DOHH2 (cell line): ENCODE measurements at regions not wholly inside any gene's neighbourhood (a gene's known extent, or its start where the extent isn't known, plus 50 kb on each side); places are given as distances from the start of the nearest gene placed in this dataset.

Source experiments
- H3F3A ChIP-seq: fragments of 200-600 bp; sonication (generic), shearing (Covaris generic); 2 replicates; pipeline ENCODE4 v1.6.0; 2016; ENCODE audit warnings: antibody characterized with exemption, mild to moderate bottlenecking; ENCODE audit not compliant: control insufficient read depth, insufficient read depth
- H3K27ac ChIP-seq: fragments of 200-600 bp; sonication (generic); 2 replicates; pipeline ENCODE4 v1.5.1; 2014; ENCODE audit warnings: low read depth, mild to moderate bottlenecking, low read length, moderate library complexity
- H3K27me3 ChIP-seq: fragments of 200-600 bp; sonication (generic); 2 replicates; pipeline ENCODE4 v1.6.1; 2014; ENCODE audit warnings: mild to moderate bottlenecking, low read length, mixed read lengths; ENCODE audit not compliant: control insufficient read depth
- H3K36me3 ChIP-seq: fragments of 200-600 bp; sonication (generic); 2 replicates; pipeline ENCODE4 v1.6.1; 2014; ENCODE audit warnings: mild to moderate bottlenecking, low read length, moderate library complexity, mixed read lengths; ENCODE audit not compliant: control insufficient read depth
- H3K4me1 ChIP-seq: fragments of 200-600 bp; sonication (generic); 2 replicates; pipeline ENCODE4 v1.6.1; 2014; ENCODE audit warnings: mild to moderate bottlenecking, low read length, mixed read lengths; ENCODE audit not compliant: control insufficient read depth
- H3K4me2 ChIP-seq: fragments of 200-600 bp; sonication (generic); 2 replicates; pipeline ENCODE4 v1.6.0; 2014; ENCODE audit warnings: mild to moderate bottlenecking, low read length, moderate library complexity
- H3K4me3 ChIP-seq: fragments of 200-600 bp; sonication (generic); 2 replicates; pipeline ENCODE4 v1.5.1; 2014; ENCODE audit warnings: mild to moderate bottlenecking, low read length, mixed read lengths
- H3K79me2 ChIP-seq: fragments of 200-600 bp; sonication (generic); 2 replicates; pipeline ENCODE4 v1.6.1; 2014; ENCODE audit warnings: mild to moderate bottlenecking, low read length, mixed read lengths; ENCODE audit not compliant: control insufficient read depth
- H3K9me2 ChIP-seq: fragments of 200-600 bp; sonication (generic); replicated peaks from 2 replicates; pipeline ENCODE4 v1.6.1; 2014; ENCODE audit warnings: mild to moderate bottlenecking, low read length, mixed read lengths; ENCODE audit not compliant: control insufficient read depth
- H3K9me3 ChIP-seq: fragments of 200-600 bp; sonication (generic); 2 replicates; pipeline ENCODE4 v1.6.1; 2014; ENCODE audit warnings: antibody characterized with exemption, low read length, mixed read lengths; ENCODE audit not compliant: control insufficient read depth, insufficient read depth
- H4K20me1 ChIP-seq: fragments of 200-600 bp; sonication (generic); 2 replicates; pipeline ENCODE4 v1.6.0; 2014; ENCODE audit warnings: low read depth, mild to moderate bottlenecking, antibody characterized with exemption, low read length, moderate library complexity; ENCODE audit not compliant: control insufficient read depth, insufficient read depth
- EZH2phosphoT487 ChIP-seq: fragments of 200-600 bp; sonication (generic); IDR thresholded peaks from 2 replicates; pipeline ENCODE4 v1.6.1; 2017; ENCODE audit warnings: borderline replicate concordance, mild to moderate bottlenecking, antibody characterized with exemption, low read length, moderate library complexity, mixed read lengths
- TF ChIP-seq, protein P1 (sequence below): fragments of 200-600 bp; sonication (generic); IDR thresholded peaks from one replicate; pipeline ENCODE4 v1.5.1; 2014; ENCODE audit warnings: antibody characterized with exemption, mild to moderate bottlenecking, low read depth, low read length; ENCODE audit not compliant: poor library complexity, severe bottlenecking

DNA sequence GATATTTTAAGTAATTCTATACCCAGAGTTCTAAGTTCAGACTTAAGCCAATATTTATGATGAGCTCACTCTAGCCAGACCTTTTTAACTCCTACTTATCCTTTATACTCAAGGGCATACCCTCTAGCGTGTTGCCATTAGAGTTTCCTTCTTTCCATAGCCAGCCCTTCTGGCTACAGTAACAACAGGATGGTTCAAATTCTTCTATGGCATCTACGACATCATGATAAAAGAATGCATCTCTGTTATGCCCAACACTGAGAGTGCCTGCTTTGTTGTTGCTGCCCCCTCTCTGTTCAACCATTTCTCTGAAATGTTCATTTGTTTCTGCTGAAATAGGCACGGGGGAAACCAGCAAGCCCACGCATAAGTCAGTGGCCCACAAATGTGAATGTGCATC is 104.5 kb downstream of the UBE2NL start:
- TF ChIP-seq, protein P1, sequence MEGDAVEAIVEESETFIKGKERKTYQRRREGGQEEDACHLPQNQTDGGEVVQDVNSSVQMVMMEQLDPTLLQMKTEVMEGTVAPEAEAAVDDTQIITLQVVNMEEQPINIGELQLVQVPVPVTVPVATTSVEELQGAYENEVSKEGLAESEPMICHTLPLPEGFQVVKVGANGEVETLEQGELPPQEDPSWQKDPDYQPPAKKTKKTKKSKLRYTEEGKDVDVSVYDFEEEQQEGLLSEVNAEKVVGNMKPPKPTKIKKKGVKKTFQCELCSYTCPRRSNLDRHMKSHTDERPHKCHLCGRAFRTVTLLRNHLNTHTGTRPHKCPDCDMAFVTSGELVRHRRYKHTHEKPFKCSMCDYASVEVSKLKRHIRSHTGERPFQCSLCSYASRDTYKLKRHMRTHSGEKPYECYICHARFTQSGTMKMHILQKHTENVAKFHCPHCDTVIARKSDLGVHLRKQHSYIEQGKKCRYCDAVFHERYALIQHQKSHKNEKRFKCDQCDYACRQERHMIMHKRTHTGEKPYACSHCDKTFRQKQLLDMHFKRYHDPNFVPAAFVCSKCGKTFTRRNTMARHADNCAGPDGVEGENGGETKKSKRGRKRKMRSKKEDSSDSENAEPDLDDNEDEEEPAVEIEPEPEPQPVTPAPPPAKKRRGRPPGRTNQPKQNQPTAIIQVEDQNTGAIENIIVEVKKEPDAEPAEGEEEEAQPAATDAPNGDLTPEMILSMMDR: no peak
- TF ChIP-seq EZH2phosphoT487: no peak
- Histone ChIP-seq H3K9me3 (no peaks in the 10 kb centered on the region), H3K4me3 (no peak overlapping the region), H3K27ac (no peak overlapping the region), H3K36me3 (no peaks in the 10 kb centered on the region), H3K9me2 (no peaks in the 10 kb centered on the region), H4K20me1 (no peaks in the 10 kb centered on the region), H3K4me1 (no peaks in the 10 kb centered on the region), H3K27me3 (no peaks in the 10 kb centered on the region), H3K4me2 (no peak overlapping the region), H3F3A (no peaks in the 10 kb centered on the region), H3K79me2 (no peaks in the 10 kb centered on the region)

DNA sequence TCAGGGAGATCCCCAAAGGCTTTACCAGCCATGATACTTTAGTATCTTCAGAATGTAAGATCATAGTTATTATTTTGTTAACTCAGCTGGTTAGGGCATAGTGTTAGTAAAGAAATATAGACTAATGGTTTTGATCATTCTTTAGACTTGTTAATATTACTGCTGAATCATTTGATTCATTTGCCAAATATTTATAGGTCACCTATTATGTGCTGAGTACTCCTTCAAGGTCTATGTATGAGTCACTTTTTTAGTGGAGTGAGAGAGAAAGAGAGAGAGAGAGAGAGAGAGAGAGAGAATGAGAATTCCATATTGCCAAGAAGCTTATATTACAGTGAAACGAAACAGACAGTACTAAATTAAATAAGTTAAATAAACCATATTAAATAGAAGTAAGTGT is 110.3 kb downstream of the UBE2NL start:
- Histone ChIP-seq H3K9me3 (no peaks in the 10 kb centered on the region), H3K36me3 (no peaks in the 10 kb centered on the region), H3K9me2 (no peaks in the 10 kb centered on the region), H3K79me2 (no peaks in the 10 kb centered on the region), H3K27ac (no peak overlapping the region), H3K4me3 (no peak overlapping the region), H3K27me3 (no peaks in the 10 kb centered on the region), H4K20me1 (no peaks in the 10 kb centered on the region), H3K4me2 (no peak overlapping the region), H3F3A (no peaks in the 10 kb centered on the region), H3K4me1 (no peaks in the 10 kb centered on the region)
- TF ChIP-seq EZH2phosphoT487: no peak
- TF ChIP-seq, protein P1: no peak

DNA sequence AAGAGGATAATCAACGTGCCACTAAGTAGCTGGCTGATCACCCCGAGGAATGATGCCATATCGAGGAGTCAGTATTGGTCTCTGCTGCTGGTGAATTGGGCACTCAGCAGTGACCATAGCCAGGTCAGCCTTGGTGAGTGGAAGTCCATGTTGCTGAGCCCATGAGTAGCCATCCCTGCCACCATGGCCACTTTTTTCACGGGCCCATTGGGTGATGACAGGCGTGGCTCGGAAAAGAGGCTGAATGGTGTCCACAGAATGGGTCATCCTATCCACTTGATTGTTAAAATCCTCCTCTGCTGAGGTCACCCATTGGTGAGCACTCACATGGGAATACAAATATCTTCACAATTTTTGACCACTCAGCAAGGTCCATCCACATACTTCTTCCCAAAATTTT is 114.4 kb downstream of the UBE2NL start:
- Histone ChIP-seq H3K36me3 (no peaks in the 10 kb centered on the region), H3K9me3 (no peaks in the 10 kb centered on the region), H3K27ac (no peak overlapping the region), H3K4me1 (no peaks in the 10 kb centered on the region), H3K79me2 (no peaks in the 10 kb centered on the region), H3K4me2 (no peak overlapping the region), H3F3A (no peaks in the 10 kb centered on the region), H3K27me3 (no peaks in the 10 kb centered on the region), H4K20me1 (no peaks in the 10 kb centered on the region), H3K9me2 (no peaks in the 10 kb centered on the region), H3K4me3 (no peak overlapping the region)
- TF ChIP-seq, protein P1: no peak
- no peak for TF ChIP-seq EZH2phosphoT487

DNA sequence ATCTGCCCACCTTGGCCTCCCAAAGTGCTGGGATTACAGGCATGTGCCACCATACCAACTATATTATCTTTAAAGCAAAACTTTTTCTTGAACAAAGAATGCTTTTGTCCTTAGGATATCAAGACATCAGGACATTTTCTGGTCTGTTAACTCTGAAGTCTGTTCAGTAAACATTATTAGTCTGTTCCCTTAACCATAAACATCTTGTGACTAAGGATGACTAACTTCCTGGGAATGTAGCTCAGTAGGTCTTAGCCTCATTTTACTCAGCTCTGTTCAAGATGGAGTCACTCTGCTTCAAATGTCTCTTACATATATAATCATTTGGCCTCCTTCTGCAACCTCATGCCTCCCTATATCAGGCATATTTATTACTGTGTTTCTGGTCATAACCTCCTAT is 122.9 kb downstream of the UBE2NL start:
- Histone ChIP-seq H3F3A (no peaks in the 10 kb centered on the region), H3K79me2 (no peaks in the 10 kb centered on the region), H3K9me2 (no peaks in the 10 kb centered on the region), H3K4me1 (no peaks in the 10 kb centered on the region), H4K20me1 (no peaks in the 10 kb centered on the region), H3K4me2 (no peak overlapping the region), H3K36me3 (no peaks in the 10 kb centered on the region), H3K4me3 (no peak overlapping the region), H3K27me3 (no peaks in the 10 kb centered on the region), H3K9me3 (no peaks in the 10 kb centered on the region), H3K27ac (no peak overlapping the region)
- TF ChIP-seq, protein P1: no peak
- TF ChIP-seq EZH2phosphoT487: no peak
